SK-N-SH (cell line): ENCODE measurements at regions not wholly inside any gene's neighbourhood (a gene's known extent, or its start where the extent isn't known, plus 50 kb on each side); places are given as distances from the start of the nearest gene placed in this dataset.

ENCODE experiments used
- CTCF ChIA-PET: fragments of 300-600, 350-600 bp; formaldehyde crosslinking; extraction: SDS; loops from one replicate; lab custom pipeline; 2021; lab: Yijun Ruan, JAX
- POLR2A ChIA-PET: fragments of 350-600 bp; sonication (Branson Sonifier 250); formaldehyde crosslinking; extraction: SDS; loops from one replicate; lab custom pipeline; 2020; ENCODE audit warnings: antibody characterized with exemption, inconsistent platforms; lab: Yijun Ruan, JAX
- DNase-seq: peaks from one replicate; pipeline ENCODE4 v3.0.0; 2012
- H2AFZ ChIP-seq: fragments of 200-600 bp; sonication (generic); 2 replicates; pipeline ENCODE4 v1.8.1; 2016; ENCODE audit warnings: antibody characterized with exemption, mild to moderate bottlenecking, low read depth
- H3F3A ChIP-seq: fragments of 200-600 bp; sonication (generic); replicated peaks from 2 replicates; pipeline ENCODE3; 2016; ENCODE audit warnings: antibody characterized with exemption, mild to moderate bottlenecking; ENCODE audit not compliant: insufficient read depth
- H3K27ac ChIP-seq, 2 experiments: fragments of 200-500 bp in 1 of 2; fragments of 200-600 bp in 1 of 2; sonication (Bioruptor generic) in 1 of 2; sonication (generic), shearing (Covaris generic) in 1 of 2; 2 replicates each; pipeline versions ENCODE4 v1.5.1 to v1.6.1; 2014 to 2016; ENCODE audit warnings: low read depth in 2 of 2, inconsistent platforms in 1 of 2, low read length in 1 of 2, mild to moderate bottlenecking in 1 of 2, mixed read lengths in 1 of 2
- H3K27me3 ChIP-seq: fragments of 200-600 bp; sonication (generic), shearing (Covaris generic); 2 replicates; pipeline ENCODE4 v1.6.1; 2016; ENCODE audit warnings: mixed run types; ENCODE audit not compliant: insufficient read depth
- H3K36me3 ChIP-seq, 2 experiments: fragments of 200-500 bp in 1 of 2; fragments of 200-600 bp in 1 of 2; sonication (Bioruptor generic) in 1 of 2; sonication (generic) in 1 of 2; replicated peaks in 1 of 2; 2 replicates each; pipeline versions ENCODE3 to v1.5.1; 2014 to 2016; ENCODE audit warnings: low read length in 1 of 2, mild to moderate bottlenecking in 1 of 2; ENCODE audit not compliant: insufficient read depth in 2 of 2, control insufficient read depth in 1 of 2
- H3K4me1 ChIP-seq, 2 experiments: fragments of 200-500 bp in 1 of 2; fragments of 200-600 bp in 1 of 2; sonication (Bioruptor generic) in 1 of 2; sonication (generic), shearing (Covaris generic) in 1 of 2; 2 replicates each; pipeline versions ENCODE4 v1.5.1 to v1.6.1; 2014 to 2016; ENCODE audit warnings: low read depth in 1 of 2, low read length in 1 of 2, mixed run types in 1 of 2; ENCODE audit not compliant: insufficient read depth in 2 of 2, control insufficient read depth in 1 of 2
- H3K4me2 ChIP-seq: fragments of 200-600 bp; sonication (generic), shearing (Covaris generic); 2 replicates; pipeline ENCODE4 v1.6.1; 2017; ENCODE audit warnings: mixed run types
- H3K4me3 ChIP-seq, 2 experiments: fragments of 200-500 bp in 1 of 2; fragments of 200-600 bp in 1 of 2; sonication (Bioruptor generic) in 1 of 2; sonication (generic), shearing (Covaris generic) in 1 of 2; 2 replicates each; pipeline versions ENCODE4 v1.5.1 to v1.8.1; 2014 to 2016; ENCODE audit warnings: low read depth in 2 of 2, inconsistent platforms in 1 of 2, low read length in 1 of 2, mild to moderate bottlenecking in 1 of 2, mixed read lengths in 1 of 2, moderate library complexity in 1 of 2
- H3K79me2 ChIP-seq: fragments of 200-600 bp; sonication (generic); 2 replicates; pipeline ENCODE4 v1.8.1; 2017; ENCODE audit warnings: mild to moderate bottlenecking; ENCODE audit not compliant: insufficient read depth
- H3K9ac ChIP-seq: fragments of 200-600 bp; sonication (generic); 2 replicates; pipeline ENCODE4 v1.6.1; 2017; ENCODE audit warnings: mixed run types
- H3K9me2 ChIP-seq: fragments of 200-600 bp; sonication (generic); 2 replicates; pipeline ENCODE4 v1.6.1; 2017; ENCODE audit warnings: mixed run types
- H3K9me3 ChIP-seq: fragments of 200-600 bp; sonication (generic); 2 replicates; pipeline ENCODE4 v1.6.1; 2017; ENCODE audit warnings: mixed run types, mild to moderate bottlenecking, moderate library complexity
- H4K20me1 ChIP-seq: fragments of 200-600 bp; sonication (generic); 2 replicates; pipeline ENCODE4 v1.6.1; 2017; ENCODE audit warnings: mild to moderate bottlenecking, mixed run types; ENCODE audit not compliant: insufficient read depth
- ELF1 ChIP-seq: IDR thresholded peaks from 2 replicates; pipeline ENCODE4 v1.4.0; 2012
- EP300 ChIP-seq, 2 experiments: IDR thresholded peaks; 2 replicates each; pipeline versions ENCODE4 v1.4.0 to v1.6.1; 2012; ENCODE audit warnings: borderline replicate concordance in 1 of 2, low read depth in 1 of 2, low read length in 1 of 2
- EZH2phosphoT487 ChIP-seq: fragments of 200-600 bp; sonication (generic); IDR thresholded peaks from 2 replicates; pipeline ENCODE4 v1.6.1; 2017; ENCODE audit warnings: low read depth, mixed run types, mild to moderate bottlenecking, antibody characterized with exemption, moderate library complexity, borderline replicate concordance
- FOSL2 ChIP-seq: IDR thresholded peaks from 2 replicates; pipeline ENCODE4 v1.4.0; 2012; ENCODE audit warnings: low read depth, mild to moderate bottlenecking, moderate library complexity, borderline replicate concordance
- FOXJ3 ChIP-seq: sonication (generic); formaldehyde crosslinking; IDR thresholded peaks from 2 replicates; pipeline ENCODE4 v1.5.1; 2020; ENCODE audit warnings: mild to moderate bottlenecking, missing genetic modification reagents
- NFIC ChIP-seq: IDR thresholded peaks from 2 replicates; pipeline ENCODE4 v1.4.0; 2012; ENCODE audit warnings: borderline replicate concordance
- NRF1 ChIP-seq: IDR thresholded peaks from 2 replicates; pipeline ENCODE4 v1.6.1; 2012; ENCODE audit warnings: low read depth, mild to moderate bottlenecking, low read length
- POLR2AphosphoS5 ChIP-seq: IDR thresholded peaks from 2 replicates; pipeline ENCODE4 v1.6.1; 2012; ENCODE audit warnings: low read depth, low read length
- RXRA ChIP-seq: IDR thresholded peaks from 2 replicates; pipeline ENCODE4 v1.4.0; 2012; ENCODE audit warnings: low read depth, mild to moderate bottlenecking, borderline replicate concordance
- TAF1 ChIP-seq: IDR thresholded peaks from 2 replicates; pipeline ENCODE4 v1.6.1; 2012; ENCODE audit warnings: low read depth, mild to moderate bottlenecking, low read length, moderate library complexity, borderline replicate concordance
- TEAD4 ChIP-seq: IDR thresholded peaks from 2 replicates; pipeline ENCODE4 v1.4.0; 2012; ENCODE audit warnings: mild to moderate bottlenecking, borderline replicate concordance; ENCODE audit not compliant: insufficient read depth
- YY1 ChIP-seq: IDR thresholded peaks from 2 replicates; pipeline ENCODE4 v1.4.0; 2012; ENCODE audit warnings: low read depth, mild to moderate bottlenecking
- WGBS: methylation state at CpG from one replicate; pipeline ENCODE4 v1.1.6; 2017; ENCODE audit warnings: low lambda C conversion rate; 5-methylcytosine and 5-hydroxymethylcytosine counted together
- TF ChIP-seq, protein P1 (sequence below): IDR thresholded peaks from 2 replicates; pipeline ENCODE4 v1.4.0; 2012; ENCODE audit warnings: low read depth, borderline replicate concordance
- TF ChIP-seq, protein P2 (sequence below): IDR thresholded peaks from 2 replicates; pipeline ENCODE4; 2012
- TF ChIP-seq, protein P3 (sequence below): IDR thresholded peaks from 2 replicates; pipeline ENCODE4 v1.4.0; 2012; ENCODE audit warnings: low read depth, borderline replicate concordance
- TF ChIP-seq, protein P4 (sequence below): fragments of 200-600 bp; sonication (generic); IDR thresholded peaks from 2 replicates; pipeline ENCODE4 v1.6.1; 2017; ENCODE audit warnings: antibody characterized with exemption, mild to moderate bottlenecking, moderate library complexity

DNA sequence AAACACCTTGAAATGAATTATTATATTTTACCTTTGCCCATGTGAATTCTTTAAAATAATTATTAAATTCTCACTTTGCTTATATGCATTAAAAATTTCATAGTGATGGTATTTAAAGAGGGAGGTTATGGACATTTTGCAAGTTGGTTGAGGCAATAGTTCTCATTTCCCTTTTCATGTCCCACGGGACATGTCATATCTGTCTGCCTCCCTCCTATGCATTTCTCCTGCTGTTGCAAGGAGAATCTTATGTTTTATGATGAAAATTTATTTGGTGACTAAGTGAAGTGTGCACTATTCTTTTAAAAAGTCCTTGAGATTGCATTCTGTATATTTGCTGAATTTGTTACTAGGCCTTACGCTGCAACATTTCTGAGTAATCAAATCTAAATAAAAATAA is 67.2 kb downstream of the UTRN start:
- no peak for DNase-seq
- ChIA-PET CTCF (no interaction called here), POLR2A (no interaction called here)
- 57% methylated on average over 2 of the region's 2 CpGs for WGBS
- Histone ChIP-seq H4K20me1 (no peaks in the 10 kb centered on the region), H3K36me3 (no peaks in the 10 kb centered on the region), H3K9me3 (no peaks in the 10 kb centered on the region), H3F3A (peaks cover 11% of the 10 kb centered on the region), H2AFZ (no peak overlapping the region), H3K4me2 (no peak overlapping the region)
- TF ChIP-seq EZH2phosphoT487, result no peak
- TF ChIP-seq, protein P1, sequence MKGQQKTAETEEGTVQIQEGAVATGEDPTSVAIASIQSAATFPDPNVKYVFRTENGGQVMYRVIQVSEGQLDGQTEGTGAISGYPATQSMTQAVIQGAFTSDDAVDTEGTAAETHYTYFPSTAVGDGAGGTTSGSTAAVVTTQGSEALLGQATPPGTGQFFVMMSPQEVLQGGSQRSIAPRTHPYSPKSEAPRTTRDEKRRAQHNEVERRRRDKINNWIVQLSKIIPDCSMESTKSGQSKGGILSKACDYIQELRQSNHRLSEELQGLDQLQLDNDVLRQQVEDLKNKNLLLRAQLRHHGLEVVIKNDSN, result no peak
- TF ChIP-seq POLR2AphosphoS5, result no peak
- TF ChIP-seq EP300 (IDR thresholded peaks at IDR 0.05; ENCODE audit: borderline replicate concordance in 1 of 2, low read depth in 1 of 2, low read length in 1 of 2), result no peak
- TF ChIP-seq TEAD4, result no peak
- no peak for TF ChIP-seq ELF1
- TF ChIP-seq, protein P2, sequence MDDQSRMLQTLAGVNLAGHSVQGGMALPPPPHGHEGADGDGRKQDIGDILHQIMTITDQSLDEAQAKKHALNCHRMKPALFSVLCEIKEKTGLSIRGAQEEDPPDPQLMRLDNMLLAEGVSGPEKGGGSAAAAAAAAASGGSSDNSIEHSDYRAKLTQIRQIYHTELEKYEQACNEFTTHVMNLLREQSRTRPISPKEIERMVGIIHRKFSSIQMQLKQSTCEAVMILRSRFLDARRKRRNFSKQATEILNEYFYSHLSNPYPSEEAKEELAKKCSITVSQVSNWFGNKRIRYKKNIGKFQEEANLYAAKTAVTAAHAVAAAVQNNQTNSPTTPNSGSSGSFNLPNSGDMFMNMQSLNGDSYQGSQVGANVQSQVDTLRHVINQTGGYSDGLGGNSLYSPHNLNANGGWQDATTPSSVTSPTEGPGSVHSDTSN, result no peak
- TF ChIP-seq, all 33 proteins: peak for 0
- no peaks in the 10 kb centered on the region for H3K9me2 ChIP-seq
- H3K27ac ChIP-seq, result peak overlapping the region in 1 of 2 experiments; percentile 77; a peak in 1 of 4 replicates
- H3K79me2 ChIP-seq, result peaks cover 39% of the 10 kb centered on the region
- H3K4me1 ChIP-seq, result peaks cover 0 to 2% of the 10 kb centered on the region in 2 experiments; a peak in 2 of 4 replicates
- H3K27me3 ChIP-seq, result no peaks in the 10 kb centered on the region
- no peak overlapping the region for H3K4me3 ChIP-seq
- H3K9ac ChIP-seq, result no peak overlapping the region

DNA sequence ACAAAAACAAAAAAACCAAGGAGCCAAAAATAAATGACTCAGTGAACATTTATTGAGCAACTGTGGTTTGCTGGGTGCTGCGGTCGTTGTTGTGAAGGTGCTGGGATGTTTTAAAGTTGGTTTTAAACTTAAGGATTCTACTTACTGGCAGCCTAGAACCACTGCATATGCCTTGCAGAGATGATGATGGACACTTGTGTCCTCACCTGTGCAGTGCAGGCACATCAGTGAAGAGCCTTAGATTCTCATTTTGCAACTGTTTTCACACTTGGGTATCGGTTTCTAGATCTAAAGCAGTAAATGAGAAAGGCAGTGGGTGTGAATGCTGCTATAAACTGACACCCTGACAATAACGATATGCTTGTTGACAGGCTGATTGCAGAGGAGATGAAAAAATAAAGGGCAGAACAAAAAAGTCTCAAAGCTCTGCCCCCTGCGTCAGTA is 68.8 kb downstream of the UTRN start:
- peaks cover 11% of the 10 kb centered on the region for H3F3A ChIP-seq
- DNase-seq, result no peak
- ChIA-PET CTCF (no interaction called here), POLR2A (no interaction called here)
- no peaks in the 10 kb centered on the region; a peak in 1 of 4 replicates for H3K4me1 ChIP-seq
- H2AFZ ChIP-seq, result no peak overlapping the region
- peaks cover 30% of the 10 kb centered on the region for H3K79me2 ChIP-seq
- H3K27ac ChIP-seq, result no peak overlapping the region
- no peaks in the 10 kb centered on the region for H3K27me3 ChIP-seq
- H3K9me2 ChIP-seq, result no peaks in the 10 kb centered on the region
- no peak overlapping the region for H3K9ac ChIP-seq
- no peak overlapping the region for H3K4me2 ChIP-seq
- H4K20me1 ChIP-seq, result no peaks in the 10 kb centered on the region
- TF ChIP-seq TAF1, result no peak
- WGBS, result 19% methylated on average over 5 of the region's 5 CpGs
- H3K9me3 ChIP-seq, result no peaks in the 10 kb centered on the region
- no peaks in the 10 kb centered on the region for H3K36me3 ChIP-seq
- no peak overlapping the region for H3K4me3 ChIP-seq

DNA sequence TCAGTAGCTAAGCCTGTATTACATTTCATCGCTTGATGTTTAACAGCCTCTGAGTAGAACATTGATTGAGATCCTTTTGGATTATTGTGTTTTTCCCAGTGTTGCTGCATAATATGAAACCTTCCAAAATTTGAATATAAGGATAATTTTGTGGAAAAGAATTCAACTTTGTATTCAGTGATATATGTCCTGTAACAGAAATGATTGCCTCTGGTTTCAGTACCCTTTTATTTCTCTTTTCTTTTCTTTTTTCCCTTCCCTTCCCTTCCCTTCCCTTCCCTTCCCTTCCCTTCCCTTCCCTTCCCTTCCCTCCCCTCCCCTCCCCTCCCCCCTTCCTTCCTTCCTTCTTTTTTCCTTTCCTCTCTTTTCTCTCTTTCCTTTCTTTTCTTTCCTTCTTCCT is 74.6 kb downstream of the UTRN start:
- no peak overlapping the region for H3K4me2 ChIP-seq
- no peaks in the 10 kb centered on the region for H3K9me3 ChIP-seq
- peaks cover 13% of the 10 kb centered on the region for H3K79me2 ChIP-seq
- no peak overlapping the region for H3K27ac ChIP-seq
- no peaks in the 10 kb centered on the region for H3K9me2 ChIP-seq
- ChIA-PET POLR2A (no interaction called here), CTCF (interaction anchor here (0.7 kb wide), 1 partner anchor 409 kb away, joined by 3 read pairs; no protein-coding TSS in a partner anchor)
- no peaks in the 10 kb centered on the region for H3K36me3 ChIP-seq
- H3K4me3 ChIP-seq, result no peak overlapping the region
- DNase-seq, result no peak
- H4K20me1 ChIP-seq, result no peaks in the 10 kb centered on the region
- no peaks in the 10 kb centered on the region for H3F3A ChIP-seq
- H3K27me3 ChIP-seq, result no peaks in the 10 kb centered on the region
- H3K9ac ChIP-seq, result no peak overlapping the region
- no peak overlapping the region for H2AFZ ChIP-seq
- 85% methylated on average over 1 of the region's 1 CpG for WGBS
- peaks cover 3 to 6% of the 10 kb centered on the region in 2 experiments; a peak in 3 of 4 replicates for H3K4me1 ChIP-seq
- TF ChIP-seq YY1 (no peak), NFIC (no peak), NRF1 (no peak), RXRA (no peak), FOXJ3 (CRISPR knock-in tag) (no peak), FOSL2 (no peak)
- TF ChIP-seq, protein P3, sequence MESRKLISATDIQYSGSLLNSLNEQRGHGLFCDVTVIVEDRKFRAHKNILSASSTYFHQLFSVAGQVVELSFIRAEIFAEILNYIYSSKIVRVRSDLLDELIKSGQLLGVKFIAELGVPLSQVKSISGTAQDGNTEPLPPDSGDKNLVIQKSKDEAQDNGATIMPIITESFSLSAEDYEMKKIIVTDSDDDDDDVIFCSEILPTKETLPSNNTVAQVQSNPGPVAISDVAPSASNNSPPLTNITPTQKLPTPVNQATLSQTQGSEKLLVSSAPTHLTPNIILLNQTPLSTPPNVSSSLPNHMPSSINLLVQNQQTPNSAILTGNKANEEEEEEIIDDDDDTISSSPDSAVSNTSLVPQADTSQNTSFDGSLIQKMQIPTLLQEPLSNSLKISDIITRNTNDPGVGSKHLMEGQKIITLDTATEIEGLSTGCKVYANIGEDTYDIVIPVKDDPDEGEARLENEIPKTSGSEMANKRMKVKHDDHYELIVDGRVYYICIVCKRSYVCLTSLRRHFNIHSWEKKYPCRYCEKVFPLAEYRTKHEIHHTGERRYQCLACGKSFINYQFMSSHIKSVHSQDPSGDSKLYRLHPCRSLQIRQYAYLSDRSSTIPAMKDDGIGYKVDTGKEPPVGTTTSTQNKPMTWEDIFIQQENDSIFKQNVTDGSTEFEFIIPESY, result no peak
- TF ChIP-seq, protein P4, sequence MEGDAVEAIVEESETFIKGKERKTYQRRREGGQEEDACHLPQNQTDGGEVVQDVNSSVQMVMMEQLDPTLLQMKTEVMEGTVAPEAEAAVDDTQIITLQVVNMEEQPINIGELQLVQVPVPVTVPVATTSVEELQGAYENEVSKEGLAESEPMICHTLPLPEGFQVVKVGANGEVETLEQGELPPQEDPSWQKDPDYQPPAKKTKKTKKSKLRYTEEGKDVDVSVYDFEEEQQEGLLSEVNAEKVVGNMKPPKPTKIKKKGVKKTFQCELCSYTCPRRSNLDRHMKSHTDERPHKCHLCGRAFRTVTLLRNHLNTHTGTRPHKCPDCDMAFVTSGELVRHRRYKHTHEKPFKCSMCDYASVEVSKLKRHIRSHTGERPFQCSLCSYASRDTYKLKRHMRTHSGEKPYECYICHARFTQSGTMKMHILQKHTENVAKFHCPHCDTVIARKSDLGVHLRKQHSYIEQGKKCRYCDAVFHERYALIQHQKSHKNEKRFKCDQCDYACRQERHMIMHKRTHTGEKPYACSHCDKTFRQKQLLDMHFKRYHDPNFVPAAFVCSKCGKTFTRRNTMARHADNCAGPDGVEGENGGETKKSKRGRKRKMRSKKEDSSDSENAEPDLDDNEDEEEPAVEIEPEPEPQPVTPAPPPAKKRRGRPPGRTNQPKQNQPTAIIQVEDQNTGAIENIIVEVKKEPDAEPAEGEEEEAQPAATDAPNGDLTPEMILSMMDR, result no peak
